ENCODE measurements at regions not wholly inside any gene's neighbourhood (a gene's known extent, or its start where the extent isn't known, plus 50 kb on each side); places are given as distances from the start of the nearest gene placed in this dataset.
"Not testable (repeated sequence)": the region's sequence is repeated elsewhere in the genome, so short reads cannot be mapped to it uniquely, and the experiment has no call there.

DNA sequence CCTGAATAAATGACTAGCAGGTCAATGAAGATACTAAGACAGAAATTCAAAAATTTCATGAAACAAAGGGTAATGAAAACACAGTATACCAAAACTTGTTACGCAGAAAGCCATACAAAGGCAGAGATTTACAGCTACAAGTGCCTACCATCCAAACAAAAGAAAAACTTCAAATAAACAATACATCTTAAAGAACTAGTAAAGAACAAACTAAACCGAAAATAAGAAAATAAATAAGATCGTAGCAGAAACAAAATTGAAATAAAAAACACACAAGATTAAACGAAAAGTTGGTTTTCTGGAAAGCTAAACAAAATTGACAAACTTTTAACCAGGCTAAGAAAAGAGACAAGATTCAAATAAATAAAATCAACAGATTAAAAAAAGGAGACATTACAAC lies 51.5 kb downstream of the VPREB1 start:
- not testable (repeated sequence) for DNase-seq

DNA sequence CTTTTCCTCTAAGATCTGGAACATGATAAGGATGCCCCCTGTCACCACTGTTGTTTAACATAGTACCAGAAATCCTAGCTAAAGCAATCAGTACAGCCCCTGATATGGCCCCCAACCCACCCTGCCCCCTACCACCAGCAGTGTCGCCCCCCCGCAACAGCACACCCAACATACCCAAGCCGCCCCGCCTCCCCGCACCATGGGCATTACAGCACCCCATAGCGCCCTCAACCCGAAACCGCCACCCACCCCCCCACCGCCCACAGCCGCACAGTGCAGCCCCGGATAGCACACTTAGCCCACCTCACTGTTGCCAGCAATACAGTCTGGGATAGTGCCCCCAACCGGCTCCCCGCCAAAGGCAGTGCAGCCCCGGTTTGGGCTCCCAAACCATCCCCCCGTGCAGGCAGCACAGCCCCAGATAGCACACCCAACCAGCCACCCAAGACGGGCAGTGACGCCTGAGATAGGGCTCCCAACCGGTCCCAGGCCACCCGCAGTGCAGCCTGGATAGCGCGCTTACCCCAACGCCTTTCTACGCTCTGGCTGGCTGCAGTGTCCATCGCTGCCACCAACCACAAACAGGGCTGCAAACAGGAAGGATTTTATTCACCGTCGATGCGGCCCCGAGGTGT lies 52.7 kb downstream of the VPREB1 start:
- DNase-seq = not testable (repeated sequence)

DNA sequence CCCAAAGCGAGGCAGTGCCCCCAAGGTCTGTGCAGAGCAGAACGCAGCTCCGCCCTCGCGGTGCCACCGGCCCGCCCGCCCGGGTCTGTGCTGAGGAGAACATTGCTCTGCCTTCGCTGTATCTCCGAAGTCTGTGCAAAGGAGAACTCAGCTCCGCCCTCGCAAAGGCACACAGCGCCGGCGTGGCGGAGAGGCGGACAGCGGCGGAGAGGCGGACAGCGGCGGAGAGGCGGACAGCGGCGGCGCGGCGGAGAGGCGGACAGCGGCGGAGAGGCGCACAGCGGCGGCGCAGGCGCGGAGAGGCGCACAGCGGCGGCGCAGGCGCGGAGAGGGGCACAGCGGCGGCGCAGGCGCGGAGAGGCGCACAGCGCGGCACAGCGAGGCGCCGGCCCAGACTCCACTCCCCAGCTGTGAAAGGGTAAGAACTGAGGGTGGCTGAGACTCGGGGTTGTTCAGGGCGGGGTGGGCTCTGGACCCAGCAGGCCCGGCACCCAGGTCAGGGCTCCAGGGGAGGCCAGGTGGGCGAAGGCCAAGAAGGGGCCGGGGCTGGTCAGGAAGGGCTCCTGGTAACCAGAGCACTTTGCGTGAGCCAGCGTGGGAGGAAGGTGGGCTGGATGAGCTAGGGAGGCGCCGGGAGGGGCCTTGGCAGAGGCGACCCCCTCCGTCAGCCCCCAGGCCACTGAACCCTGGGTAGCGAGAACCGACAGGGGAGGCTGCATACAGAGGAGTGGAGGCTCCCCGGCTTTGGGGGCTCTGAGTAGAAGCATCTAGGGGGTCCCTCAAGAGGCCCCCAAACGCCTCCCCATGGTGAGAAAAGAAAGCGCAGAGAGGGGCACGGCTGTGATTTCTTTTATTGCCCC lies 53.4 kb downstream of the VPREB1 start:
- DNase-seq = peak; percentile 87

GRCh38 chr22:22298654-22299009 lies 54.0 kb downstream of the VPREB1 start:
- DNase-seq = not testable (repeated sequence)

- not testable (repeated sequence) for DNase-seq
These were observed 55.9 kb downstream of the VPREB1 start for GRCh38 chr22:22300511-22300910.

GRCh38 chr22:22300946-22301345 lies 56.4 kb downstream of the VPREB1 start:
- not testable (repeated sequence) for DNase-seq

DNA sequence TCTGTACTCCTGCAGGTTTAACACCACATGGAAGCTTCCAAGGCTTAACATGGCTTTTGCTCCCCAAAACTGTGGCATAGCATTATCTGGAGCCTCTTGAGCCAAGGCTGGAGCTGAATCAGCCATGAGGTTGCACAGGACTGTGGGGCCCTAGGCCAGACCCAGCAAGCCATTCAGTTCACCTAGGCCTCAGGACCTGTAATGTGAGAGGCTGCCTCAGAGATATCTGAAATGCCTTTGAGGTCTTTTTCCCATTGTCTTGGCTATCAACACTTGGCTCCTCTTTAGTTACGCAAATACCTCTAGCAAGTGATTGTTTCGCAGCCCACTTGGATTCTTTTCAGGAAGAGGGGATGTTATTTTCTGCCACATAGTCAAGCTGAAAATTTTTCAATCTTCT lies 72.0 kb downstream of the VPREB1 start:
- DNase-seq = no peak

DNA sequence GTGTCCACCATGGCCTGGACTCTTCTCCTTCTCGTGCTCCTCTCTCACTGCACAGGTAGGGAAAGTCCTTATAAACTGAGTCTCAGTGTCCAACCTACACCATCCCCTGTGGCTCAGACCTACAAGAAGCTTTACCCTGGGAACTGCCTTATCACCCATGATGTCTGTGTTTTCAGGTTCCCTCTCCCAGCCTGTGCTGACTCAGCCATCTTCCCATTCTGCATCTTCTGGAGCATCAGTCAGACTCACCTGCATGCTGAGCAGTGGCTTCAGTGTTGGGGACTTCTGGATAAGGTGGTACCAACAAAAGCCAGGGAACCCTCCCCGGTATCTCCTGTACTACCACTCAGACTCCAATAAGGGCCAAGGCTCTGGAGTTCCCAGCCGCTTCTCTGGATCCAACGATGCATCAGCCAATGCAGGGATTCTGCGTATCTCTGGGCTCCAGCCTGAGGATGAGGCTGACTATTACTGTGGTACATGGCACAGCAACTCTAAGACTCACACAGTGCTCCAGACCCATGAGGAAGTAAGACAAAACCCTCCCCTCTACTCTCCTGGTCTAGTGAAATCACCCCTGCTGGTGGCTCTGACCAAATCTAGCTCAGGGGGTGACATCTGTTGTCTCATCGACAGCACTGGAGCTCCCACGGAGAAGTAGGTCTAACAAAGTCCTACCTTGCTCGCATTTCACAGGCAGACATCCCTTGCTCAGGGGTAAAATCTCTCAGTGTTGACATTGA lies 74.3 kb downstream of the VPREB1 start:
- no peak for DNase-seq

- peak; percentile 69 for DNase-seq
These were observed 77.4 kb downstream of the VPREB1 start for GRCh38 chr22:22321743-22322611.

DNA sequence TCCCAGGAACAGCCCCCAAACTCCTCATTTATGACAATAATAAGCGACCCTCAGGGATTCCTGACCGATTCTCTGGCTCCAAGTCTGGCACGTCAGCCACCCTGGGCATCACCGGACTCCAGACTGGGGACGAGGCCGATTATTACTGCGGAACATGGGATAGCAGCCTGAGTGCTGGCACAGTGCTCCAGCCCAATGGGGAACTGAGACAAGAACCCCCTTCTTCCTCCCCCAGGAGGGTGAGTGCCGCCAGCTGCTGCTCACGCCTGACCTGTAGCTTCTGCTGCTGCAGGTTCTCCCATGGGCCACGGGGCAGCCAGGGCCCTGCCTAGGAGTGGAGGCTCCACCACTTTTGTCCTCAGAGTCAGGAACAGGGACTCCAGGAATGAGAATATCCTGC lies 78.2 kb downstream of the VPREB1 start:
- no peak for DNase-seq

DNA sequence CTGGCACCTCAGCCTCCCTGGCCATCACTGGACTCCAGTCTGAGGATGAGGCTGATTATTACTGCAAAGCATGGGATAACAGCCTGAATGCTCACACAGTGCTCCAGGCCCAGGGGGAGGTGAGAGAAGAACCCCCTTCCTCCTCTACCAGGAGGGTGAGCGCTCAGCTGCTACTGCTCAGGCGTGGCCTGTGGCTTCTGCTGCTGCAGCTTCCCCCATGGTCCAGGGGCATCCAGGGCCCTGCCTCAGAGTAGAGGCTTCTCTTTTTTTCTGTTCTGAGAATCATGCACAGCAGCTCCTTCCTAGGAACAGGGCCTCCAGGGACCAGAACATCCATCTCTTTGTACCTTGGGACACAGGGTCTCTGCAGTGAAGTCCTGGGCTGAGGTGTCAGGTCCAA lies 83.1 kb downstream of the VPREB1 start:
- no peak for DNase-seq

DNA sequence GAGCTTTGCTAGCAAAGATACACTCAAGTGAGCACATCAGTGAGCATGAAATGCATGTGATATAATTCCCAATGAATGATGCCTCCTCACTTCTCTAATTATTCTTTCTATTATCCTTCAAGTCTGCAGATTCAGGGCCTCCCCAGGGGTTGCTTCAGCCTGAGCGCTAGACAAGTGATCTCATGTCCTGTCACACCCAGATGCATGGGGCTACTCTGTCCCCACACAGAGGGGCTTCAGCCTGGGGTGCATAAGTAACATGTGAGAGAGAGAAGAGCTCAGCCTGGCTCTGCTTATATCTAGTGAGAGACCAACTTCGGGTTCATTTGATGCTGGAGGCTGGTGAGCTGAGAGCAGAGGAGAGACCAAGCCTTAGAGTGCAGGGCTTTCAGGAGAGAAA lies 85.2 kb downstream of the VPREB1 start:
- no peak for DNase-seq

DNA sequence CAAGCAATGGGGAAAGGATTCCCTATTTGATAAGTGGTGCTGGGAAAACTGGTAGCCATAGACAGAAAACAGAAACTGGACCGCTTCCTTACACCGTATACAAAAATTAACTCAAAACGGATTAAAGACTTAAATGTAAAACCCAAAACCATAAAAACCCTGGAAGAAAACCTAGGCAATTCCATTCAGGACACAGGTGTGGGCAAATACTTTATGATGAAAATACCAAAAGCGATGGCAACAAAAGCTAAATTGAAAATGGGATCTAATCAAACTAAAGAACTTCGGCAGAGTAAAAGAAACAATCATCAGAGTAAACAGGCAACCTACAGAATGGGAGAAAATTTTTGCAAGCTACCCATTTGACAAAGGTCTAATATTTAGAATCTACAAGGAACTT lies 91.1 kb downstream of the VPREB1 start:
- not testable (repeated sequence) for DNase-seq

GRCh38 chr22:22336333-22336732 lies 91.7 kb downstream of the VPREB1 start:
- not testable (repeated sequence) for DNase-seq

DNA sequence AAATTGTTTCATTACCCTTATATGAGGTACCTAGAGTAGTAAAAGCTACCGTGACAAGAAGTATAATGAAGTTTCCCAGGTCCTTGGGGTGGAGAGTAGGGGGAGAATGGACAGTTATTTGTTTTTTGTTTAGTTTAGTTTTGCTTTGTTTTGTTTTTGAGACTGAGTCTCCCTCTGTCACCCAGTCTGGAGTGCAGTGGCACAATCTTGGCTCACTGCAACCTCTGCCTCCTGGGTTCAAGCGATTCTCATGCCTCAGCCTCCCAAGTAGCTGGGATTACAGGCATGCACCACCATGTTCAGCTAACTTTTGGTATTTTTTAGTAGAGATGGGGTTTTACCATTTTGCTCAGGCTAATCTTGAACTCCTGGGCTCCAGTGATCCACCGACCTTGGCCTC lies 94.2 kb downstream of the VPREB1 start:
- not testable (repeated sequence) for DNase-seq

GRCh38 chr22:22341736-22342135 lies 97.2 kb downstream of the VPREB1 start:
- no peak for DNase-seq

- peak; percentile 68 for DNase-seq
These were observed 98.4 kb downstream of the VPREB1 start for GRCh38 chr22:22342697-22343580.

DNA sequence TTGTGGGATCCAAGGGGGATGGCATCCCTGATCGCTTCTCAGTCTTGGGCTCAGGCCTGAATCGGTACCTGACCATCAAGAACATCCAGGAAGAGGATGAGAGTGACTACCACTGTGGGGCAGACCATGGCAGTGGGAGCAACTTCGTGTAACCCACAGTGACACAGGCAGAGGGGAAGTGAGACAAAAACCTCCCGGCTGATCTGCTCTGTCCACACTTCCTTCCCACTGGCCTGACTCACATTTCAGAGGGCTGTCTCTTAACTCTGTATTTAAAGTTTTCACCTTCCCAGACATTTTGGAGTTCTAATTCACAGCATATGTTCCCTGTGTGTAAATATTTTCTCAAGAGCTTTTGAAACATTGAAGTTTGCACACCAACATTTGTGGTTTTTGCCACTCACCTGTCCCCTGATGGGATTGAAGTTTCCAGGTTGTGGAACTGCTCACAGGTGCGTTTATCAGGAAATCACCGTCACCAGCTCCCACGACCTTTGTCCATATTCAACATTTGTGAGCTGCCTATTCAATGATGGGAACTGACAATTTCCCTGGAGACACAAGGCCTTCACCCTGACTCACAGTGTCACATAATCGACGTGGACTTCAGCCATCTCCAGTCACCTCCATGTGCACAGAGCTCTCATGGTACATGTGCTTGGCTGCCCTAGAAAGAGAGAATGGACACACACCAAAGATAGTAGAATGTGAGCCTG lies 99.2 kb downstream of the VPREB1 start:
- no peak for DNase-seq

DNA sequence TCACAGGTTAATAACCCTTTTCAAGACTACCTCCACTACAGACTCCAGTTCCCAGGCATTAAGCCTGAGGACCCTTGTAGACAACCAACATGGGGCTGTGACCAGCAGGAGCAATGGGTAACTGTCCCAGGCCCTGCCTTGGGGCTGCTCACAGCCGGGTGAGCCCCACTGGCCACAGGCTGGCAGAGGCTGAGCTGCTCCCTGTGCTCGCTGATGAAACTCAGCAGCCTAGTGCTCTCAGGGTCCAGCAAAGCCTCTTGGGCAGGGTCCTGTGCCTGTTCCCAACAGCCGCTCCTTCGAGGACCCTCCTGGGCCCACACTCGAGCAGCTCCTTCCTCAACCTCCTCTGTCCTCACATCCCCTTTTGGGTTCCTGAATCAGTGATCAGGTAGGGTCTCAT lies 99.8 kb downstream of the VPREB1 start:
- DNase-seq = no peak

DNA sequence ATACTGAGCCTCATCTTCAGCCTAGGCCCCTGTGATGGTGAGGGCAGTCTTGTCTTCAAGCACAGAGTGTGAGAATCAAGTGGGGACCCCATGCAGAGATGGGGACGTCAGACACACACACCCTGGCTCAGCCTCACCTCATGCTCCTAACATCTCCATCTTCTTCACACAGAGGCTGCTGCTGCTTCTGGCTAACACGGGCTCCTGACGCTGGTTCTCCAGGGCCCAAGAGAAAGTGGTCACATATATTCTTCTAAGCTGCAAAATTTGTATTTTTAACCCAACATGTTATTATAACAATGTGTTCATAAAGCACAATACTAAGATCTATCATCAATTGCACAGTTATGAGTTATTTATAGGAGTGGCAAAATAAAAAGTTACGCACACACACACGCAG lies 101.2 kb downstream of the VPREB1 start:
- no peak for DNase-seq

All from activated T-cell treated with anti-CD3 and anti-CD28 coated beads, Interleukin-2, amount 50 U/mL, for 1 hour (primary cell).